ENCODE measurements at regions not wholly inside any gene's neighbourhood (a gene's known extent, or its start where the extent isn't known, plus 50 kb on each side); places are given as distances from the start of the nearest gene placed in this dataset.

- 95 to 98% methylated on average over 11 of the region's 11 CpGs for WGBS, 2 donors
- no peak overlapping the region for H3K4me3 ChIP-seq (replicated peaks in 1 of 3)
- TF ChIP-seq, protein P1, sequence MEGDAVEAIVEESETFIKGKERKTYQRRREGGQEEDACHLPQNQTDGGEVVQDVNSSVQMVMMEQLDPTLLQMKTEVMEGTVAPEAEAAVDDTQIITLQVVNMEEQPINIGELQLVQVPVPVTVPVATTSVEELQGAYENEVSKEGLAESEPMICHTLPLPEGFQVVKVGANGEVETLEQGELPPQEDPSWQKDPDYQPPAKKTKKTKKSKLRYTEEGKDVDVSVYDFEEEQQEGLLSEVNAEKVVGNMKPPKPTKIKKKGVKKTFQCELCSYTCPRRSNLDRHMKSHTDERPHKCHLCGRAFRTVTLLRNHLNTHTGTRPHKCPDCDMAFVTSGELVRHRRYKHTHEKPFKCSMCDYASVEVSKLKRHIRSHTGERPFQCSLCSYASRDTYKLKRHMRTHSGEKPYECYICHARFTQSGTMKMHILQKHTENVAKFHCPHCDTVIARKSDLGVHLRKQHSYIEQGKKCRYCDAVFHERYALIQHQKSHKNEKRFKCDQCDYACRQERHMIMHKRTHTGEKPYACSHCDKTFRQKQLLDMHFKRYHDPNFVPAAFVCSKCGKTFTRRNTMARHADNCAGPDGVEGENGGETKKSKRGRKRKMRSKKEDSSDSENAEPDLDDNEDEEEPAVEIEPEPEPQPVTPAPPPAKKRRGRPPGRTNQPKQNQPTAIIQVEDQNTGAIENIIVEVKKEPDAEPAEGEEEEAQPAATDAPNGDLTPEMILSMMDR (IDR thresholded peaks at IDR 0.05) = no peak
- TF ChIP-seq POLR2A (IDR thresholded peaks at IDR 0.05) = no peak
- no peaks in the 10 kb centered on the region for H3K27me3 ChIP-seq
- H3K36me3 ChIP-seq = no peaks in the 10 kb centered on the region
- no peak for DNase-seq
- H3K9me3 ChIP-seq = no peaks in the 10 kb centered on the region
- intact Hi-C loops (cut with DNase I) = no loop called here
- H3K4me1 ChIP-seq = no peaks in the 10 kb centered on the region
- H3K27ac ChIP-seq = no peak overlapping the region
These were observed 654.5 kb upstream of the ID2 start for GRCh38 chr2:8027387-8027786.

DNA sequence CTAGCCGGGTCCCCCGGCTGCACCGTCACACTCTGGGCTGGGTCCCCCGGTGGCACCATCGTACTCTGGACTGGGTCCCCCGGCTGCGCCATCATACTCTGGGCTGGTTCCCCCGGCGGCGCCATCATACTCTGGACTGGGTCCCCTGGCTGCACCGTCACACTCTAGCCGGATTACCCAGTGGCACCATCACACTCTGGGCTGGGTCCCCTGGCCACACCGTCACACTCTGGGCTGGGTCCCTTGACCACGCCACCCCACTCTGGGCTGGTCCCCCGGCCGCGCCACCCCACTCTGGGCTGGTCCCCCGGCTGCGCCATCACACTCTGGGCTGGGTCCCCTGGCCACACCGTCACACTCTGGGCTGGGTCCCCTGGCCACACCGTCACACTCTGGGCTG lies 653.8 kb upstream of the ID2 start:
- Histone ChIP-seq H3K36me3 (no peaks in the 10 kb centered on the region), H3K4me1 (no peaks in the 10 kb centered on the region), H3K9me3 (no peaks in the 10 kb centered on the region), H3K27me3 (no peaks in the 10 kb centered on the region), H3K4me3 (replicated peaks in 1 of 3) (no peak overlapping the region), H3K27ac (no peak overlapping the region)
- no peak for DNase-seq
- intact Hi-C loops (cut with DNase I) = no loop called here
- TF ChIP-seq, protein P1 (IDR thresholded peaks at IDR 0.05) = no peak
- TF ChIP-seq POLR2A (IDR thresholded peaks at IDR 0.05) = no peak
- 95 to 97% methylated on average over 18 to 21 of the region's 21 CpGs for WGBS, 2 donors

DNA sequence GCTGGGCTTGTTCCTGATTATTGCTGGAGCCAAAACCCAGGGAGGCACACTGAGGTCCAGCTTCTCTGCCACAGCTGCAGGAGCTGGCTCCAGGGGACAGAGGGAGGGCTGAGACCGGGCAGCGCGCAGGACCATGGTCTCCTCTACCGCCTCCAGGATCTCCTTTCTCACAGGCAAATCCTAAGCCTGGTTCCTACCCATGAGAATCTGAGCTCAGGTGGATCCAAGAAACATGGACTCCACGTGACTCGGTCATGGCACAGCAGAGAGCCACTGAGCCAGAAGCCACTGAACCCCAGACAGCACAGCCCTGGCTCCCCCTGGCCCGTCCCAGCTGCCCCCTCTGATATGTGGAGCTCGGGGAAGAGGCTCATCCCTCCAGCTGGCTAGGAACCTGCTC lies 653.4 kb upstream of the ID2 start:
- no peak overlapping the region for H3K27ac ChIP-seq
- WGBS, 2 donors = 100% methylated on average over 1 to 4 of the region's 8 CpGs
- DNase-seq = no peak

GRCh38 chr2:8028981-8029380 lies 652.9 kb upstream of the ID2 start:
- TF ChIP-seq POLR2A (IDR thresholded peaks at IDR 0.05) = no peak
- TF ChIP-seq, protein P1 (IDR thresholded peaks at IDR 0.05) = no peak
- Histone ChIP-seq H3K27me3 (no peaks in the 10 kb centered on the region), H3K27ac (no peak overlapping the region), H3K4me1 (no peaks in the 10 kb centered on the region), H3K36me3 (no peaks in the 10 kb centered on the region), H3K4me3 (replicated peaks in 1 of 3) (no peak overlapping the region), H3K9me3 (no peaks in the 10 kb centered on the region)
- 77 to 93% methylated on average over 4 to 5 of the region's 5 CpGs for WGBS, 2 donors
- no peak for DNase-seq
- intact Hi-C loops (cut with DNase I) = no loop called here

More for the DNA sequence above, 653.4 kb upstream of the ID2 start:
- intact Hi-C loops (cut with DNase I) = no loop called here
- H3K27me3 ChIP-seq = no peaks in the 10 kb centered on the region
- no peaks in the 10 kb centered on the region for H3K4me1 ChIP-seq
- TF ChIP-seq, protein P1 (IDR thresholded peaks at IDR 0.05) = no peak
- no peak for TF ChIP-seq POLR2A (IDR thresholded peaks at IDR 0.05)
- H3K36me3 ChIP-seq = no peaks in the 10 kb centered on the region
- no peaks in the 10 kb centered on the region for H3K9me3 ChIP-seq
- H3K4me3 ChIP-seq (replicated peaks in 1 of 3) = no peak overlapping the region

DNA sequence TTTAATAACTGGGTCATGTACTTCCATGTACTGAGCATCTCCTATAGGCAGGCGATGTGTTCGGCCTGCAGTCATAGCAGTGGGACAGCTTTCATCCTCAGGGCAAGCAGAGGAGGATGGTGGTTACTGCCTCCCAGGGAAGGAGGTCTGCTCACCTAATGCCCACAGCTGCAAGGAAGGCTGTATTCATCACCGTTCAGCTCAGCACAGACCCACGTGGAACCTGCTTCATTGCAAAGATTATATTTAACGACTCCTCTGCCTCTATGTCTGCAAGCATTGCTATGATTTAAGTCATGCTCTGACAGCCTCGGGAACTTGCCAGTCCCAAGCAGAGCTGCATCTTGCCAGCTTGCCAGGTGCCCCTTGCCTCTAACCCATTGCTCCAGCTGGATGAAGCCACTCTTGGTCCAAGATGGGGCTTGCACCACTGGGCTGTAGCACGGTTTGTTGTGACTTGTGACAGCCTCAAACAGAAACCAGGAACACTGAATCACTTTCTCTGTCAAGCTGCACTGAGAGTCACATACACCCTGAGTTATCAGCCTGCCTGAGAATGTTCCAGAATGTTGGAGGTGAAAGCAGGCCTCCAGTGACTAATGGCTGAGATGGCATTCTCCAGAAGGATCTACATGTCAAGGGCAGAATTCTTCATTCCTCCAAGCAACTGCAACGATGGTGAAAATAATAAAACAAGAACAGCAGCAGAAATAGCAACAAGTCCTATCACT lies 651.1 kb upstream of the ID2 start:
- TF ChIP-seq, protein P1 (IDR thresholded peaks at IDR 0.05) = no peak
- no peak for TF ChIP-seq POLR2A (IDR thresholded peaks at IDR 0.05)
- intact Hi-C loops (cut with DNase I) = no loop called here
- no peaks in the 10 kb centered on the region for H3K27me3 ChIP-seq
- H3K9me3 ChIP-seq = no peaks in the 10 kb centered on the region
- no peak for DNase-seq
- no peak overlapping the region for H3K27ac ChIP-seq
- H3K4me3 ChIP-seq (replicated peaks in 1 of 3) = no peak overlapping the region
- H3K36me3 ChIP-seq = no peaks in the 10 kb centered on the region
- H3K4me1 ChIP-seq = no peaks in the 10 kb centered on the region
- whole genome bisulfite sequencing, 2 donors = 74 to 80% methylated on average over 8 of the region's 8 CpGs
